Ectodermal cell (in vitro differentiated cells): ENCODE measurements at regions not wholly inside any gene's neighbourhood (a gene's known extent, or its start where the extent isn't known, plus 50 kb on each side); places are given as distances from the start of the nearest gene placed in this dataset.

Experiments
- H3K27ac ChIP-seq: 2 replicates; pipeline ENCODE4 v1.7.0; 2013; ENCODE audit warnings: mild to moderate bottlenecking, low read depth, low read length; ENCODE audit not compliant: insufficient read depth, poor library complexity, severe bottlenecking
- H3K27me3 ChIP-seq: 2 replicates; pipeline ENCODE4 v1.7.0; 2013; ENCODE audit warnings: mild to moderate bottlenecking, low read length; ENCODE audit not compliant: insufficient read depth, control insufficient read depth, poor library complexity, severe bottlenecking
- H3K36me3 ChIP-seq: one replicate; pipeline ENCODE4 v1.7.0; 2013; ENCODE audit warnings: low read length; ENCODE audit not compliant: control insufficient read depth, insufficient read depth
- H3K4me1 ChIP-seq: one replicate; pipeline ENCODE4 v1.7.0; 2013; ENCODE audit warnings: low read length; ENCODE audit not compliant: control insufficient read depth, insufficient read depth
- H3K4me3 ChIP-seq: 2 replicates; pipeline ENCODE4 v1.7.0; 2013; ENCODE audit warnings: low read depth, low read length, control low read depth; ENCODE audit not compliant: insufficient read depth
- H3K9me3 ChIP-seq: 2 replicates; pipeline ENCODE4 v1.7.0; 2013; ENCODE audit warnings: mild to moderate bottlenecking, low read length, moderate library complexity; ENCODE audit not compliant: control insufficient read depth
- WGBS, 2 experiments: methylation state at CpG; one replicate each; pipeline ENCODE4 v1.1.7; 2013; ENCODE audit warnings: missing lambda C conversion rate in 2 of 2; 5-methylcytosine and 5-hydroxymethylcytosine counted together

DNA sequence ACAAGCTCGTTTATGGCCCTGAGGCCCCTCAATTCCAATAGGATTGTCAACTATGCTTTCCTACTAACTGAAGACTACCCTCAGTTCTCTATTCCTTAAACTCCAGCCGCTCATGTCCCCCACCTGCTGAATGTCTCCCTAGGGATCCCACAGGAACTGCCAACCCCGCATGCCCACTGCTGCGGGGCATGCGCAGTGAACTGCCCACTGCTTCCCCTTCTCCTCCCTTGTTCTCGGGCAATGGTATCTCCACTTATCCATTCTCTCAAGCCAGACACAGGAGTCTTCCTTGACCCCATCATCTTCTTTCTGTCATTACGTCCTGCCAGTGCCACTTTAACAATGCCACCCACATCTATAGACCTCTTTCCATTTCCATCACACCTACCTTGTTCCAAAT is 90.0 kb downstream of the FGF18 start:
- Histone ChIP-seq H3K27ac (no peak overlapping the region), H3K36me3 (no peaks in the 10 kb centered on the region), H3K27me3 (no peaks in the 10 kb centered on the region), H3K4me3 (no peak overlapping the region), H3K4me1 (peaks cover 6% of the 10 kb centered on the region), H3K9me3 (no peaks in the 10 kb centered on the region)
- WGBS, 2 experiments = 91 to 92% methylated on average over 7 of the region's 7 CpGs

DNA sequence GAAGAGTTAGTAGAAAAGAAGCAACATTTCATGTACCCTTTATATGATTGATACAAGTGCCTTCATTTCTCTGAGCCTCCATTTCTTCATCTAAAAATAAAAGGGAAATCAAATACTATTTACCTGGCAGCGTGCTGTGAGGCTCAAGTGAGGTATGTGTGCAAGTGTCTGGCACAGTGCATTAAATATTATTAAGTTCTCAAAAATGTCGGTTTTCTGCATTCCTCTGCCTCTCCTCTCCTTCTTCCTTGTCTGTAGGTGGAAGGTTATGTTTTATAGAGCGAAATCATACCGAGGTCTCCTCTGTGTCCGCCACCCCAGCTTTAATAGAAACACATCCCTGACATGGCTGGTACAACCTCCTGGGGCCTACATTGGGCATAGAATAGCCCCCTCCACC is 93.0 kb downstream of the FGF18 start:
- Histone ChIP-seq H3K36me3 (no peaks in the 10 kb centered on the region), H3K4me1 (peaks cover 6% of the 10 kb centered on the region), H3K27me3 (no peaks in the 10 kb centered on the region), H3K4me3 (no peak overlapping the region), H3K27ac (no peak overlapping the region), H3K9me3 (no peaks in the 10 kb centered on the region)
- WGBS, 2 experiments = 92 to 96% methylated on average over 4 to 5 of the region's 5 CpGs

DNA sequence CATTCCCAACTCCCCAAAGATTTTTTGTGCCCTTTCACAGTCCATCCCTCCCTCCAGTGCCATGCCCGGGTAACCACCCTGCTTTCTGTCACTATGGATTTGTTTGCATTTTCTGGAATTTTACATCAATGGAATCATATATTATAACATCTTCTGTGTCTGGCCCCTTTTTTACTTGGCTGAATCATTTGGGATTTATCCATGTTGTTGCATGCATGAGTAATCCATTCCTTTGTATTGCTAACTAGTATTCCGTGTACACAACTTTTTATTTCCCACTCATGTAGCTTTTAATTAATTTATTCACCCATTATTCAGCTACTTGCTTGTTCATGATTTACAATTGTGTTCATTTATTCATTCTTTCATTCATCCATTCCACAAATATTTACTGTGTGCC is 94.1 kb downstream of the FGF18 start:
- 81% methylated on average over 2 of the region's 2 CpGs for WGBS, 2 experiments
- peaks cover 6% of the 10 kb centered on the region for H3K4me1 ChIP-seq
- no peaks in the 10 kb centered on the region for H3K9me3 ChIP-seq
- no peak overlapping the region for H3K27ac ChIP-seq
- H3K27me3 ChIP-seq = no peaks in the 10 kb centered on the region
- H3K36me3 ChIP-seq = no peaks in the 10 kb centered on the region
- no peak overlapping the region for H3K4me3 ChIP-seq

DNA sequence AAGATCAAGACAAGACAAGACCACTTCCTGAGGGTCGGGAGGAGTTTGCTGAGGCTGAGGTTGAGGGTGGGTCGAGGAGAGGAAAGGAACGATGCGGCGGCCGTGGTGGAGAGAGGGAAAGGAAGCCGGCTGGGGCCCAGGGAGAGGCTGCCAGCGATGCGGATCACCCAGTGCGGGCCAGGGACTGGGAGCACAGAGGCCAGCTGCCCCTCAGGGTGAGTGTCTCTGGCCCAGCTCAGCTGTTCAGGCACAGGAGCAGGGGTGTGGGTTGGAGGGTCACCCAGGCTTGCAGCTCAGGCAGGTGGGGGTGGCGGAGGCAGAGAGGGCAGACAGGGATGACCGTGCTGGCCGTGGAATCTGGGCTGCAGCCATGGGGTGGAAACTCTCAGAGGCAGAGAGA is 99.5 kb downstream of the FGF18 start:
- Histone ChIP-seq H3K36me3 (no peaks in the 10 kb centered on the region), H3K27me3 (no peaks in the 10 kb centered on the region), H3K4me1 (peaks cover 21% of the 10 kb centered on the region), H3K9me3 (no peaks in the 10 kb centered on the region), H3K4me3 (no peak overlapping the region), H3K27ac (no peak overlapping the region)
- WGBS, 2 experiments = 92 to 93% methylated on average over 13 of the region's 13 CpGs

DNA sequence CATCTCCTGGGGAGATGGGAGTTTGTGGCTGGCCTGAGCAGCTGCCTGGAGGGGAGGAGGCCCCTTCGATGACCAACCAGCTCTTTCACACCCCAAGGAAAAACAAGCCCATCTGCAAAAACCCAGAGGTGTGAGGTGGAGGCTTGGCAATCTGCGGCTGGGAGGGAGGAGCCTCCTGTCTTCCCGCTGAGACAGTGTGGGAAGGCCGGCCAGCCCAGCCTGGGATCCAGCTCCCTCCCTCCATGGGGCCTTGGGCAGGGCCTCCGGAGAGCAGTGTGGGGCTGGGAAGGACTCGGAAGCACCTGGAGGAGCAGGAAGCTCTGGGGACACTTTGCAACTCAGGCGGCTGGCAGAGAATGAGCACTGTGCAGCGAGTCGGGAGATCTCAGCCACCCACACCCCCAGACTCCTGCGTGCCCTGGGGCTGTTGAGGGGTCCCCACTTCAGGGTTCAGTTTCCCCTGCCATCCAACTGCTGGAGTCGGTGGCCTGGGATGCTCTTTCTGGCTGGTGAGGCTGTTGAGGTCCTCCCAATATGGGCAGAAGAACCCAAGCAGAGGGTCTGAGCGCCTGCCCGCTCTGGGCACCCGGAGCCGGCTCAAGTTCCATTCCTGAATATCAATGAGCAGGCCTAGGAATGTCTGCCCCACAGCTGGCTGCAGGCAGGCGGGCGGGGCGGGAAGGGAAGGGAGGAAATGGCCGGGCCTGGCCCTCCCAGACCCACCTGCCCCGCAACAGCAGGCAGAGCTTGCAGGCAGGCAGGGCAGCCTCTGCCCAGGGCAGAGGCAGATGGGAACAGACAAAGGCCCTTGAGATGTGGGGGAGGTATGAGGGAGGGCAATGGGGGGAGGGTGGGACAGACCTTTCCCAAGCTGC is 101.1 kb downstream of the FGF18 start:
- Histone ChIP-seq H3K36me3 (no peaks in the 10 kb centered on the region), H3K27me3 (no peaks in the 10 kb centered on the region), H3K27ac (no peak overlapping the region), H3K4me3 (no peak overlapping the region), H3K4me1 (peaks cover 21% of the 10 kb centered on the region), H3K9me3 (no peaks in the 10 kb centered on the region)
- WGBS, 2 experiments = 13 to 14% methylated on average over 20 of the region's 20 CpGs

DNA sequence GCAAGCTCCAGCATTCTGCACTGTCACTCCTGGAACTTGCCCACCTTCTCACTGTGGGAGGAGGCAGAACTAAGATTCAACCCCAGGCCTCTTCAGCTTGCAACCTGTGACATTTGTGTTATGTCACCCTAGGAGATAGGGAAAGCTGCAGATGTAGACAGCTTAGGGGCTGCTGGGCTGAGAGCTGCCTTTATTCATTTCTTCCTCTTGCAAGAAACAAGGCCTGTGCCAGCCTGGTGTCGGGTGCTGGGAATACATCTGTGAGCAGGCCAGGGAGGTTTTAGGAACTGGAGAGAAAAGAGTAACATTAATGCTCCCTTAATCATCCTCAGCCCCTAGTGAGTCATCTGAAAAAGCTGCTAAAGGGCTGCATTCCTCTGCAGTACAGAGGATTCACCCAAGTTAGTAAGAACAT is 101.8 kb downstream of the FGF18 start:
- H3K27ac ChIP-seq = peak overlapping the region; percentile 57
- H3K36me3 ChIP-seq = no peaks in the 10 kb centered on the region
- no peaks in the 10 kb centered on the region for H3K27me3 ChIP-seq
- peaks cover 21% of the 10 kb centered on the region for H3K4me1 ChIP-seq
- H3K9me3 ChIP-seq = no peaks in the 10 kb centered on the region
- WGBS, 2 experiments = 55 to 86% methylated on average over 1 of the region's 1 CpG
- no peak overlapping the region for H3K4me3 ChIP-seq

DNA sequence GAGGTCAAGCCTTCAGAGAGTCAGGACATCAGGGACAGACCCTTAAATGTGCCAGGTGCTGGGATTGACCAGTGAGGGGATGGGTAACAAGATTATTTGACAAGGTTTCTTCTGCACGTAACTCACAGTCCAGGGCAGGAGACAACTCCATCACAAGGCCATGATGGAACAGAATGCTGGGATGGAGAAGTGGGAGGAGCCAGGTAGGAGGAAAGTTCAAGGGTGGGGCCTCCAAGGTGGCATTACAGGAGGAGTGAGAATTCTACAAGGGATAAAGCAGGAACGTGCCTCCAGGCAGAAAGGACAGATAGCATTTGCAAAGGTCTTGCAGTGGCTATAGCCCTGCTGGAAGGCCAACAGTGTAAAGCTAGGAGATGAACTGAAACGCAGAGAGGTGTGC is 102.2 kb downstream of the FGF18 start:
- H3K27ac ChIP-seq = peak overlapping the region; percentile 57
- H3K4me1 ChIP-seq = peaks cover 21% of the 10 kb centered on the region
- 84 to 85% methylated on average over 3 of the region's 3 CpGs for WGBS, 2 experiments
- no peaks in the 10 kb centered on the region for H3K36me3 ChIP-seq
- H3K9me3 ChIP-seq = no peaks in the 10 kb centered on the region
- no peaks in the 10 kb centered on the region for H3K27me3 ChIP-seq
- H3K4me3 ChIP-seq = no peak overlapping the region

DNA sequence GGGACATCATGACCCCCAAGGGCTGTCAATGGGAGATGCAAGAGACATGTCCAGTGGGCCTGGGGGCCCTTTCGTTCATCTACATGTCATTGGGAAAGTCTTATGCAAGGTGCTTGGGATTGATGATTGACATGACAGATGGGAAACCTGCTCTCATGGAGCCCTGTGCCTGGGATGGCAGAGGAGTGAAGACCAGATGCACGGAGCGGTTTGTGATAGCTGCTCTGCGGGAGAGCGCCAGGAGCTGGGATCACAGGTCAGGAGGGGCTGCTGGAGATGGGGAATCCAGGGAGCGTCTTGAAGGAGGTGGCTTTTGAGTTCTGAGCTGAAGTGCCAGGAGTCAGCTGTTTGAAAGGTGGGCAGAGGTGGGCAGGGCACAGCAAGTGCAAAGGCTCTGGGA is 104.3 kb downstream of the FGF18 start:
- Histone ChIP-seq H3K36me3 (no peaks in the 10 kb centered on the region), H3K4me1 (peaks cover 21% of the 10 kb centered on the region), H3K9me3 (no peaks in the 10 kb centered on the region), H3K27ac (no peak overlapping the region), H3K27me3 (no peaks in the 10 kb centered on the region), H3K4me3 (no peak overlapping the region)
- WGBS, 2 experiments = 84 to 86% methylated on average over 6 of the region's 6 CpGs

DNA sequence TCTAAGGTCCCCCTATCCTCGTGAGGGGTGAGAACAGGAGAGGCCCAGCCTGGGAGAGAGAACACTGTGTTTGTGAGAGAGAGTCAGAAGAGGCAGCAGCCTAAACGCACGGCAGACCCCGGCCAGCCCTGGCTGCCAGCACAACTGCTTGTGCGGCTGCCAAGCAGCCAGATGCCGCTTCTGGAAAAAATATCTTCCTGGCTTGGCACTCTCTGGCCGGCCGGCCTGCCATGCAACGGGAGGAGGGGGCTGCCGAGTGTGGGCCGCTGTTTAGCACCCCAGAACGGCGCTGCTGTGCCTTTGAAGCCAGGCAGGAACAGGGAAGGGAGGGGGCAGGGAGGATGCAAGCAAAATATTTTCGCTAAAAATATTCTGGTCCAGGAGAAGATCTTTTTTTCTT is 105.0 kb downstream of the FGF18 start:
- no peaks in the 10 kb centered on the region for H3K9me3 ChIP-seq
- no peak overlapping the region for H3K4me3 ChIP-seq
- H3K27me3 ChIP-seq = no peaks in the 10 kb centered on the region
- no peak overlapping the region for H3K27ac ChIP-seq
- peaks cover 21% of the 10 kb centered on the region for H3K4me1 ChIP-seq
- WGBS, 2 experiments = 78 to 81% methylated on average over 14 of the region's 14 CpGs
- no peaks in the 10 kb centered on the region for H3K36me3 ChIP-seq

DNA sequence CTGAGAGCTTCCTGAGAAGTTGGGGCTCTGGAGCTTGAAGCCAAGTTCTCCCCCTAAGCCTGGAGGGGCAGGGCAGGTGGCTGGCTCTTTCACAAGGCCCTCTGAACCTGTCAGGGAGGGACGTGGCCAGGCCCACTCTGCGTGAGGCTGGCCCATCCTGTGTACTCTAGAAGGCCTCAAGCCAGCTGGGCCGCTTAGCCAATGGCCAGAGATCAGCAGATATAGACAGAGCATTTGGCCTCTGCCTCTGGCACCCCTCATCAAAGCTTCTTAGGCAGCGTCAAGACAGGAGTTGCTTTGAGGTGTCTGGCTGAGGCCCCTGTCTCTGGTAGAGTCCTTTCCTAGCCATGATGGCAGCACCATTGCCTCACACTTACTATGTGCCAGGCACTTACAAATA is 105.6 kb downstream of the FGF18 start:
- Histone ChIP-seq H3K27me3 (no peaks in the 10 kb centered on the region), H3K27ac (no peak overlapping the region), H3K36me3 (no peaks in the 10 kb centered on the region), H3K4me3 (no peak overlapping the region), H3K9me3 (no peaks in the 10 kb centered on the region), H3K4me1 (peaks cover 19% of the 10 kb centered on the region)
- WGBS, 2 experiments = 77 to 86% methylated on average over 4 of the region's 4 CpGs
